GM12892 (cell line): ENCODE measurements at regions not wholly inside any gene's neighbourhood (a gene's known extent, or its start where the extent isn't known, plus 50 kb on each side); places are given as distances from the start of the nearest gene placed in this dataset.

Experiments used
- DNase-seq: peaks from one replicate; pipeline ENCODE4 v3.0.0; 2011; ENCODE audit not compliant: insufficient read length
- FAIRE-seq: peaks from 2 replicates; lab custom pipeline; 2011; peaks lifted over from hg19 to GRCh38; lab: Jason Lieb, UNC
- POLR2A ChIP-seq: IDR thresholded peaks from 2 replicates; pipeline ENCODE4 v1.6.1; 2011; ENCODE audit warnings: low read depth, low read length, control low read depth
- POLR2AphosphoS5 ChIP-seq: IDR thresholded peaks from 2 replicates; pipeline ENCODE4 v1.6.1; 2011; ENCODE audit warnings: low read depth, low read length, control low read depth
- TAF1 ChIP-seq: IDR thresholded peaks from 2 replicates; pipeline ENCODE4 v1.6.1; 2011; ENCODE audit warnings: low read depth, mild to moderate bottlenecking, control low read depth, low read length, borderline replicate concordance

- FAIRE-seq = no peak
- DNase-seq = no peak
- TF ChIP-seq POLR2A = no peak
- TF ChIP-seq POLR2AphosphoS5 = no peak
- no peak for TF ChIP-seq TAF1
Measured at GRCh38 chr1:9419369-9420041, 119.8 kb upstream of the SLC25A33 start.

GRCh38 chr1:9420835-9421532 lies 118.3 kb upstream of the SLC25A33 start:
- DNase-seq = no peak
- FAIRE-seq = peak; percentile 44
- TF ChIP-seq POLR2AphosphoS5 (no peak), POLR2A (no peak), TAF1 (no peak)

GRCh38 chr1:9421533-9421873 lies 117.8 kb upstream of the SLC25A33 start:
- TF ChIP-seq POLR2AphosphoS5 (no peak), TAF1 (no peak), POLR2A (no peak)
- FAIRE-seq = no peak
- no peak for DNase-seq

- no peak for TF ChIP-seq POLR2AphosphoS5
- TF ChIP-seq TAF1 = no peak
- TF ChIP-seq POLR2A = no peak
- FAIRE-seq (no peak), DNase-seq (no peak)
Measured at GRCh38 chr1:9422321-9422720, 116.9 kb upstream of the SLC25A33 start.

GRCh38 chr1:9422911-9423505 lies 116.3 kb upstream of the SLC25A33 start:
- peak; percentile 27 for FAIRE-seq
- no peak for TF ChIP-seq POLR2AphosphoS5
- TF ChIP-seq POLR2A = no peak
- TF ChIP-seq TAF1 = no peak
- DNase-seq = no peak

GRCh38 chr1:9424261-9424660 lies 115.0 kb upstream of the SLC25A33 start:
- FAIRE-seq = no peak
- TF ChIP-seq POLR2A (no peak), TAF1 (no peak), POLR2AphosphoS5 (no peak)

GRCh38 chr1:9425859-9426258 lies 113.4 kb upstream of the SLC25A33 start:
- DNase-seq (no peak), FAIRE-seq (no peak)
- no peak for TF ChIP-seq POLR2A

More at GRCh38 chr1:9424261-9424660, 115.0 kb upstream of the SLC25A33 start:
- no peak for DNase-seq

- FAIRE-seq (peak; percentile 99), DNase-seq (peak; percentile 79)
Measured at GRCh38 chr1:9426291-9426711, 113.0 kb upstream of the SLC25A33 start.

GRCh38 chr1:9427388-9427787 lies 111.9 kb upstream of the SLC25A33 start:
- DNase-seq (no peak), FAIRE-seq (no peak)
- no peak for TF ChIP-seq POLR2A
- TF ChIP-seq TAF1 = no peak
- no peak for TF ChIP-seq POLR2AphosphoS5

More at GRCh38 chr1:9426291-9426711, 113.0 kb upstream of the SLC25A33 start:
- TF ChIP-seq POLR2AphosphoS5 (peak; percentile 91), TAF1 (no peak), POLR2A (no peak)

- peak; percentile 100 for FAIRE-seq
Measured at GRCh38 chr1:9428601-9429341, 110.5 kb upstream of the SLC25A33 start.

GRCh38 chr1:9429342-9429711 lies 109.9 kb upstream of the SLC25A33 start:
- no peak for TF ChIP-seq TAF1
- TF ChIP-seq POLR2A = no peak
- TF ChIP-seq POLR2AphosphoS5 = no peak
- FAIRE-seq = no peak
- DNase-seq = no peak

More at GRCh38 chr1:9428601-9429341, 110.5 kb upstream of the SLC25A33 start:
- peak; percentile 67 for TF ChIP-seq POLR2A
- no peak for TF ChIP-seq POLR2AphosphoS5
- TF ChIP-seq TAF1 = peak; percentile 20; the same call in 1 of the 2 replicates
- peak; percentile 84 for DNase-seq
